SK-N-MC (cell line): ENCODE measurements at regions not wholly inside any gene's neighbourhood (a gene's known extent, or its start where the extent isn't known, plus 50 kb on each side); places are given as distances from the start of the nearest gene placed in this dataset.

Source experiments
- EZH2 ChIP-seq: fragments of 200-600 bp; sonication (generic); IDR thresholded peaks from one replicate; pipeline ENCODE4 v1.6.1; 2017; ENCODE audit warnings: antibody characterized with exemption
- FOXP2 ChIP-seq: optimal IDR thresholded peaks from 2 replicates; pipeline ENCODE3; 2011; ENCODE audit warnings: mild to moderate bottlenecking, moderate library complexity; ENCODE audit not compliant: insufficient read depth; ENCODE audit errors: extremely low read length, control extremely low read depth
- POLR2AphosphoS5 ChIP-seq: IDR thresholded peaks from 2 replicates; pipeline ENCODE4 v1.6.1; 2012; ENCODE audit warnings: mild to moderate bottlenecking, low read depth, low read length, borderline replicate concordance

DNA sequence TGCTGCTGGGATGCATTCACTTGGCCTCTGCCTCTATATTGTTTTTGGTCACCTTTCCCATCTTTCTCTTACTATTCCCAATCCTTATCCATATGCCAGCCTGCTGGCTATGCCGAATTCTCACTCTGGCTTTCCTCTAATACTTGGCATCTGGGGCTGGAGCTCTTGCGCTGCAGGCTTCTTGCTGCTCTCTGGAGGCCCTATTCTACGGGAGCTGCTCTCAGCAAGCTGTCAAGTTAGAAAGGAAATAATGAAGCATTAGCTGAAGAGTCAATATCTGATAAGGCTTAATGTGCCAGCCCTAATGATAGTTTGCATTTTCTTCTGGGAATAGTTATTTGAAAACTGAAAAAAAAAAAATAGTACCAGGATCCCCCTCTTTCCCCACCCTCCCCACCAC, 125.3 kb upstream of the CYYR1 start:
- TF ChIP-seq POLR2AphosphoS5 (no peak), EZH2 (no peak), FOXP2 (no peak)
